WTC11 (cell line): ENCODE measurements at regions not wholly inside any gene's neighbourhood (a gene's known extent, or its start where the extent isn't known, plus 50 kb on each side); places are given as distances from the start of the nearest gene placed in this dataset.

Source experiments
- ATAC-seq: fragments of 200-7000 bp; cut with Tn5 transposase; 2 replicates; pipeline ENCODE4 v1.10.0; 2021; ENCODE audit warnings: mild to moderate bottlenecking, moderate library complexity
- CTCF ChIA-PET: fragments of 300-600 bp; sonication (Branson Sonifier 250); formaldehyde crosslinking; loops from one replicate; lab custom pipeline; 2021; ENCODE audit warnings: antibody characterized with exemption; lab: Charles Lee
- POLR2A ChIA-PET: fragments of 350-600 bp; sonication (Branson Sonifier 250); formaldehyde crosslinking; loops from one replicate; lab custom pipeline; 2021; ENCODE audit warnings: antibody characterized with exemption; lab: Charles Lee
- DNase-seq: peaks from one replicate; pipeline ENCODE4 v3.0.0; 2021; ENCODE audit warnings: low spot score
- H3K27ac Mint-ChIP-seq: 2 replicates; pipeline ENCODE4 v1.8.0; 2021; ENCODE audit warnings: mixed read lengths
- H3K27me3 Mint-ChIP-seq: 2 replicates; pipeline ENCODE4 v1.8.0; 2021; ENCODE audit warnings: low read depth, mild to moderate bottlenecking, moderate library complexity, mixed read lengths
- H3K36me3 Mint-ChIP-seq: 2 replicates; pipeline ENCODE4 v1.8.0; 2021; ENCODE audit warnings: mixed read lengths
- H3K4me1 Mint-ChIP-seq: 2 replicates; pipeline ENCODE4 v1.8.0; 2022; ENCODE audit warnings: mixed read lengths
- H3K4me3 Mint-ChIP-seq: 2 replicates; pipeline ENCODE4 v1.8.0; 2021; ENCODE audit warnings: mild to moderate bottlenecking, moderate library complexity, mixed read lengths
- H3K9me3 Mint-ChIP-seq: 2 replicates; pipeline ENCODE4 v1.8.0; 2021; ENCODE audit warnings: mixed read lengths
- AFF4 ChIP-seq: sonication (generic); formaldehyde crosslinking; IDR thresholded peaks from 2 replicates; pipeline ENCODE4 v1.8.1; 2023; ENCODE audit warnings: mild to moderate bottlenecking, missing genetic modification reagents, borderline replicate concordance
- ATF1 ChIP-seq: sonication (generic); formaldehyde crosslinking; IDR thresholded peaks from 2 replicates; pipeline ENCODE4 v1.8.1; 2023; ENCODE audit warnings: mild to moderate bottlenecking, moderate library complexity, missing genetic modification reagents
- CREB1 ChIP-seq: sonication (generic); formaldehyde crosslinking; IDR thresholded peaks from 2 replicates; pipeline ENCODE4 v1.8.0; 2023; ENCODE audit warnings: mild to moderate bottlenecking, missing genetic modification reagents
- E2F4 ChIP-seq: sonication (generic); formaldehyde crosslinking; IDR thresholded peaks from 2 replicates; pipeline ENCODE4 v1.8.1; 2022; ENCODE audit warnings: low read depth, mild to moderate bottlenecking, moderate library complexity, missing genetic modification reagents, borderline replicate concordance
- ERG ChIP-seq: fragments of 250-450 bp; sonication (Bioruptor Pico); IDR thresholded peaks from 2 replicates; pipeline ENCODE4 v1.8.0; 2021; ENCODE audit warnings: mild to moderate bottlenecking
- ESRRA ChIP-seq: sonication (generic); formaldehyde crosslinking; IDR thresholded peaks from 2 replicates; pipeline ENCODE4 v1.8.1; 2022; ENCODE audit warnings: mild to moderate bottlenecking, missing genetic modification reagents, borderline replicate concordance
- GABPB1 ChIP-seq: sonication (generic); formaldehyde crosslinking; IDR thresholded peaks from 2 replicates; pipeline ENCODE4 v1.8.1; 2023; ENCODE audit warnings: mild to moderate bottlenecking, missing genetic modification reagents
- GTF2I ChIP-seq: fragments of 250-450 bp; sonication (Bioruptor Pico); conservative IDR thresholded peaks from 2 replicates; pipeline ENCODE4 v1.4.0; 2021; ENCODE audit warnings: mild to moderate bottlenecking
- IRF2 ChIP-seq: sonication (generic); formaldehyde crosslinking; IDR thresholded peaks from 2 replicates; pipeline ENCODE4 v1.8.0; 2022; ENCODE audit warnings: low read depth, missing genetic modification reagents, borderline replicate concordance
- JAZF1 ChIP-seq: fragments of 250-450 bp; sonication (Bioruptor Pico); IDR thresholded peaks from 2 replicates; pipeline ENCODE4 v1.9.0; 2021; ENCODE audit warnings: moderate library complexity, mild to moderate bottlenecking, inconsistent platforms
- KAT7 ChIP-seq: sonication (generic); formaldehyde crosslinking; IDR thresholded peaks from 2 replicates; pipeline ENCODE4 v1.8.1; 2023; ENCODE audit warnings: missing genetic modification reagents, mild to moderate bottlenecking, borderline replicate concordance
- MAX ChIP-seq: sonication (generic); formaldehyde crosslinking; IDR thresholded peaks from 2 replicates; pipeline ENCODE4 v1.8.0; 2022; ENCODE audit warnings: mild to moderate bottlenecking, missing genetic modification reagents
- MXD4 ChIP-seq: fragments of 250-450 bp; sonication (Bioruptor Pico); IDR thresholded peaks from 2 replicates; pipeline ENCODE4 v1.8.0; 2021; ENCODE audit warnings: mild to moderate bottlenecking, moderate library complexity, borderline replicate concordance
- NFYB ChIP-seq: sonication (generic); formaldehyde crosslinking; conservative IDR thresholded peaks from 2 replicates; pipeline ENCODE4 v1.8.0; 2022; ENCODE audit warnings: low read depth, missing genetic modification reagents
- SMAD4 ChIP-seq: sonication (generic); formaldehyde crosslinking; IDR thresholded peaks from 2 replicates; pipeline ENCODE4 v1.8.0; 2022; ENCODE audit warnings: mild to moderate bottlenecking, missing genetic modification reagents
- SOX15 ChIP-seq: fragments of 250-450 bp; sonication (Bioruptor Pico); IDR thresholded peaks from 2 replicates; pipeline ENCODE4 v1.9.0; 2021; ENCODE audit warnings: mild to moderate bottlenecking
- TEAD1 ChIP-seq: sonication (generic); formaldehyde crosslinking; IDR thresholded peaks from 2 replicates; pipeline ENCODE4 v1.8.0; 2022; ENCODE audit warnings: mild to moderate bottlenecking, missing genetic modification reagents
- USF2 ChIP-seq: sonication (generic); formaldehyde crosslinking; IDR thresholded peaks from 2 replicates; pipeline ENCODE4 v1.8.1; 2023; ENCODE audit warnings: mild to moderate bottlenecking, missing genetic modification reagents, moderate library complexity
- ZBTB21 ChIP-seq: sonication (generic); formaldehyde crosslinking; IDR thresholded peaks from 2 replicates; pipeline ENCODE4 v1.8.1; 2023; ENCODE audit warnings: mild to moderate bottlenecking, missing genetic modification reagents, borderline replicate concordance
- ZNF219 ChIP-seq: sonication (generic); formaldehyde crosslinking; IDR thresholded peaks from 2 replicates; pipeline ENCODE4 v1.8.0; 2023; ENCODE audit warnings: missing genetic modification reagents, mild to moderate bottlenecking, borderline replicate concordance
- ZNF263 ChIP-seq: sonication (generic); formaldehyde crosslinking; IDR thresholded peaks from 2 replicates; pipeline ENCODE4 v1.8.1; 2022; ENCODE audit warnings: low read depth, mild to moderate bottlenecking, moderate library complexity, missing genetic modification reagents
- ZNF671 ChIP-seq: fragments of 250-450 bp; sonication (Bioruptor Pico); IDR thresholded peaks from 2 replicates; pipeline ENCODE4 v1.8.0; 2021; ENCODE audit warnings: mild to moderate bottlenecking

- CTCF ChIA-PET: no interaction called here
- Mint-ChIP-seq H3K4me3 (no peak overlapping the region), H3K27me3 (no peaks in the 10 kb centered on the region), H3K36me3 (no peaks in the 10 kb centered on the region), H3K4me1 (peaks cover 5% of the 10 kb centered on the region; the same call in 1 of the 2 replicates), H3K27ac (no peak overlapping the region), H3K9me3 (peaks cover 6% of the 10 kb centered on the region)
- ATAC-seq (peak; percentile 77), DNase-seq (no peak)
- POLR2A ChIA-PET: no interaction called here
- TF ChIP-seq CREB1 (CRISPR knock-in tag) (no peak), USF2 (CRISPR knock-in tag) (peak; percentile 46; the same call in 1 of the 2 replicates)
These were observed 151.1 kb upstream of the SFSWAP start for GRCh38 chr12:131559517-131560516.

GRCh38 chr12:131561051-131561450, 149.8 kb upstream of the SFSWAP start:
- TF ChIP-seq AFF4 (CRISPR knock-in tag) (no peak), KAT7 (CRISPR knock-in tag) (no peak), MAX (CRISPR knock-in tag) (no peak), ESRRA (CRISPR knock-in tag) (no peak), ZBTB21 (CRISPR knock-in tag) (no peak), ZNF219 (CRISPR knock-in tag) (no peak), MXD4 (CRISPR knock-in tag) (no peak), ZNF263 (CRISPR knock-in tag) (no peak), IRF2 (CRISPR knock-in tag) (no peak), SOX15 (CRISPR knock-in tag) (no peak), JAZF1 (CRISPR knock-in tag) (no peak)
- ChIA-PET POLR2A (no interaction called here), CTCF (no interaction called here)
- ATAC-seq (no peak), DNase-seq (no peak)
- Mint-ChIP-seq H3K9me3 (peaks cover 6% of the 10 kb centered on the region), H3K4me1 (peaks cover 8% of the 10 kb centered on the region), H3K36me3 (no peaks in the 10 kb centered on the region), H3K4me3 (no peak overlapping the region), H3K27ac (no peak overlapping the region), H3K27me3 (no peaks in the 10 kb centered on the region)

GRCh38 chr12:131561891-131562684, 148.8 kb upstream of the SFSWAP start:
- Mint-ChIP-seq H3K9me3 (peaks cover 6% of the 10 kb centered on the region), H3K27me3 (no peaks in the 10 kb centered on the region), H3K27ac (no peak overlapping the region), H3K4me1 (peaks cover 10% of the 10 kb centered on the region), H3K4me3 (no peak overlapping the region), H3K36me3 (no peaks in the 10 kb centered on the region)
- ChIA-PET POLR2A (no interaction called here), CTCF (no interaction called here)
- DNase-seq (no peak), ATAC-seq (no peak)
- TF ChIP-seq ZNF671 (no peak), NFYB (no peak), GABPB1 (no peak), ERG (CRISPR knock-in tag) (no peak), ATF1 (CRISPR knock-in tag) (no peak), SOX15 (CRISPR knock-in tag) (no peak), SMAD4 (CRISPR knock-in tag) (no peak), E2F4 (CRISPR knock-in tag) (no peak), TEAD1 (CRISPR knock-in tag) (no peak), GTF2I (CRISPR knock-in tag) (no peak)
